WTC11 (cell line): ENCODE measurements at regions not wholly inside any gene's neighbourhood (a gene's known extent, or its start where the extent isn't known, plus 50 kb on each side); places are given as distances from the start of the nearest gene placed in this dataset.

Source experiments
- ATAC-seq: fragments of 200-7000 bp; cut with Tn5 transposase; 2 replicates; pipeline ENCODE4 v1.10.0; 2021; ENCODE audit warnings: mild to moderate bottlenecking, moderate library complexity
- CTCF ChIA-PET: fragments of 300-600 bp; sonication (Branson Sonifier 250); formaldehyde crosslinking; loops from one replicate; lab custom pipeline; 2021; ENCODE audit warnings: antibody characterized with exemption; lab: Charles Lee
- POLR2A ChIA-PET: fragments of 350-600 bp; sonication (Branson Sonifier 250); formaldehyde crosslinking; loops from one replicate; lab custom pipeline; 2021; ENCODE audit warnings: antibody characterized with exemption; lab: Charles Lee
- DNase-seq: peaks from one replicate; pipeline ENCODE4 v3.0.0; 2021; ENCODE audit warnings: low spot score
- H3K27ac Mint-ChIP-seq: 2 replicates; pipeline ENCODE4 v1.8.0; 2021; ENCODE audit warnings: mixed read lengths
- H3K27me3 Mint-ChIP-seq: 2 replicates; pipeline ENCODE4 v1.8.0; 2021; ENCODE audit warnings: low read depth, mild to moderate bottlenecking, moderate library complexity, mixed read lengths
- H3K36me3 Mint-ChIP-seq: 2 replicates; pipeline ENCODE4 v1.8.0; 2021; ENCODE audit warnings: mixed read lengths
- H3K4me1 Mint-ChIP-seq: 2 replicates; pipeline ENCODE4 v1.8.0; 2022; ENCODE audit warnings: mixed read lengths
- H3K4me3 Mint-ChIP-seq: 2 replicates; pipeline ENCODE4 v1.8.0; 2021; ENCODE audit warnings: mild to moderate bottlenecking, moderate library complexity, mixed read lengths
- H3K9me3 Mint-ChIP-seq: 2 replicates; pipeline ENCODE4 v1.8.0; 2021; ENCODE audit warnings: mixed read lengths
- CTCF ChIP-seq: fragments of 200-600 bp; IDR thresholded peaks from 2 replicates; pipeline ENCODE4 v1.8.0; 2022; ENCODE audit warnings: antibody characterized with exemption
- ELF4 ChIP-seq: sonication (generic); formaldehyde crosslinking; IDR thresholded peaks from 2 replicates; pipeline ENCODE4 v1.8.1; 2022; ENCODE audit warnings: low read depth, mild to moderate bottlenecking, moderate library complexity, missing genetic modification reagents
- EMX1 ChIP-seq: fragments of 250-450 bp; sonication (Bioruptor Pico); IDR thresholded peaks from 2 replicates; pipeline ENCODE4 v1.8.0; 2021; ENCODE audit warnings: mild to moderate bottlenecking
- RELA ChIP-seq: sonication (generic); formaldehyde crosslinking; IDR thresholded peaks from 2 replicates; pipeline ENCODE4 v1.8.1; 2022; ENCODE audit warnings: missing genetic modification reagents, mild to moderate bottlenecking, borderline replicate concordance
- SP1 ChIP-seq: sonication (generic); formaldehyde crosslinking; conservative IDR thresholded peaks from 2 replicates; pipeline ENCODE4 v1.8.1; 2022; ENCODE audit warnings: missing genetic modification reagents
- ZNF219 ChIP-seq: sonication (generic); formaldehyde crosslinking; IDR thresholded peaks from 2 replicates; pipeline ENCODE4 v1.8.0; 2023; ENCODE audit warnings: missing genetic modification reagents, mild to moderate bottlenecking, borderline replicate concordance
- ZNF263 ChIP-seq: sonication (generic); formaldehyde crosslinking; IDR thresholded peaks from 2 replicates; pipeline ENCODE4 v1.8.1; 2022; ENCODE audit warnings: low read depth, mild to moderate bottlenecking, moderate library complexity, missing genetic modification reagents
- TF ChIP-seq, protein P1 (sequence below): sonication (generic); formaldehyde crosslinking; IDR thresholded peaks from 2 replicates; pipeline ENCODE4 v1.8.1; 2023; ENCODE audit warnings: mild to moderate bottlenecking, missing genetic modification reagents
- TF ChIP-seq, protein P2 (sequence below): sonication (generic); formaldehyde crosslinking; IDR thresholded peaks from 2 replicates; pipeline ENCODE4 v1.8.1; 2022; ENCODE audit warnings: mild to moderate bottlenecking, missing genetic modification reagents, moderate library complexity, borderline replicate concordance
- TF ChIP-seq, protein P3 (sequence below): sonication (generic); formaldehyde crosslinking; IDR thresholded peaks from 2 replicates; pipeline ENCODE4 v1.8.0; 2023; ENCODE audit warnings: missing genetic modification reagents, mild to moderate bottlenecking, borderline replicate concordance

DNA sequence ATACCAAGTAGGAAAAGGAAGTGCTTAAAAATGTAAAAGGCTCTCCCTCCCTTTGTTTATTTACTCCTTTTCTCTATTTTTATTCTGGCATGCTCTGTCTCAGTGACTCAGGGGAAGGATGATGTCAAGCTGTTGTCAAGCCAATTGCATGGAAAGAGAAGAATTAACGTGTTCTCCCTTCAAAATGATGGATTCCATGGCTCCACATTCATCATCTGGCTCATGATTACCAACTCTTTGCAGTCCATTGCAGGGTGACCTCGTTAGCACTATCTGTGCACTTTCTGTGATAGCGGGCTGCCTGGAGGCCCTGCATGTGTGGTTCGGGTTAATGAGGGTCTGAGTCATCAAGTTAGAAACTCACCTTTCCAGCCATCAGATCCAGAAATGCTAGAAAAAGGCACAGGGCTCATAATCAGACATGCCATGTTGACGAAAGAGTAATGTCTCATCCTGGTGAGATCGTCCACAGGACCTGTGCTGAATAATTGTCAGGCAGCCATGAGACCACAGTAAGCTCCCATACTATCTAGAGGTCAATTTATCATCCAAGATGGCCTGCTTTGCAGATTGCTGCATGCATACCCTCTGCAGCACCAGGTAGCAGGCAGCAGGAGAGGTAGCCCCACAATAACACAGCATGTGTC, 79.2 kb upstream of the BTG1 start:
- no peaks in the 10 kb centered on the region for H3K36me3 Mint-ChIP-seq
- POLR2A ChIA-PET = no interaction called here
- no peak for DNase-seq
- no peak overlapping the region for H3K4me3 Mint-ChIP-seq
- ATAC-seq = peak; percentile 87
- H3K9me3 Mint-ChIP-seq = no peaks in the 10 kb centered on the region
- H3K4me1 Mint-ChIP-seq = peaks cover 29% of the 10 kb centered on the region
- H3K27ac Mint-ChIP-seq = peak overlapping the region; percentile 61
- CTCF ChIA-PET = no interaction called here
- H3K27me3 Mint-ChIP-seq = no peaks in the 10 kb centered on the region
- TF ChIP-seq RELA (CRISPR knock-in tag) (no peak), ELF4 (CRISPR knock-in tag) (no peak), SP1 (CRISPR knock-in tag) (no peak), ZNF263 (CRISPR knock-in tag) (no peak), CTCF (no peak), ZNF219 (CRISPR knock-in tag) (no peak), EMX1 (CRISPR knock-in tag) (no peak)
- TF ChIP-seq, protein P1, sequence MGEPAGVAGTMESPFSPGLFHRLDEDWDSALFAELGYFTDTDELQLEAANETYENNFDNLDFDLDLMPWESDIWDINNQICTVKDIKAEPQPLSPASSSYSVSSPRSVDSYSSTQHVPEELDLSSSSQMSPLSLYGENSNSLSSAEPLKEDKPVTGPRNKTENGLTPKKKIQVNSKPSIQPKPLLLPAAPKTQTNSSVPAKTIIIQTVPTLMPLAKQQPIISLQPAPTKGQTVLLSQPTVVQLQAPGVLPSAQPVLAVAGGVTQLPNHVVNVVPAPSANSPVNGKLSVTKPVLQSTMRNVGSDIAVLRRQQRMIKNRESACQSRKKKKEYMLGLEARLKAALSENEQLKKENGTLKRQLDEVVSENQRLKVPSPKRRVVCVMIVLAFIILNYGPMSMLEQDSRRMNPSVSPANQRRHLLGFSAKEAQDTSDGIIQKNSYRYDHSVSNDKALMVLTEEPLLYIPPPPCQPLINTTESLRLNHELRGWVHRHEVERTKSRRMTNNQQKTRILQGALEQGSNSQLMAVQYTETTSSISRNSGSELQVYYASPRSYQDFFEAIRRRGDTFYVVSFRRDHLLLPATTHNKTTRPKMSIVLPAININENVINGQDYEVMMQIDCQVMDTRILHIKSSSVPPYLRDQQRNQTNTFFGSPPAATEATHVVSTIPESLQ (CRISPR knock-in tag) = no peak
- TF ChIP-seq, protein P2, sequence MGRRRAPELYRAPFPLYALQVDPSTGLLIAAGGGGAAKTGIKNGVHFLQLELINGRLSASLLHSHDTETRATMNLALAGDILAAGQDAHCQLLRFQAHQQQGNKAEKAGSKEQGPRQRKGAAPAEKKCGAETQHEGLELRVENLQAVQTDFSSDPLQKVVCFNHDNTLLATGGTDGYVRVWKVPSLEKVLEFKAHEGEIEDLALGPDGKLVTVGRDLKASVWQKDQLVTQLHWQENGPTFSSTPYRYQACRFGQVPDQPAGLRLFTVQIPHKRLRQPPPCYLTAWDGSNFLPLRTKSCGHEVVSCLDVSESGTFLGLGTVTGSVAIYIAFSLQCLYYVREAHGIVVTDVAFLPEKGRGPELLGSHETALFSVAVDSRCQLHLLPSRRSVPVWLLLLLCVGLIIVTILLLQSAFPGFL (CRISPR knock-in tag) = no peak

GRCh38 chr12:92223481-92223880, 77.8 kb upstream of the BTG1 start:
- CTCF ChIA-PET = no interaction called here
- 0 out of 2 replicates have a peak, but pooled peaks cover 4% of the 10 kb centered on the region for H3K36me3 Mint-ChIP-seq

More at GRCh38 chr12:92223481-92223880, 77.8 kb upstream of the BTG1 start:
- H3K4me3 Mint-ChIP-seq = no peak overlapping the region
- DNase-seq = no peak
- TF ChIP-seq, protein P3, sequence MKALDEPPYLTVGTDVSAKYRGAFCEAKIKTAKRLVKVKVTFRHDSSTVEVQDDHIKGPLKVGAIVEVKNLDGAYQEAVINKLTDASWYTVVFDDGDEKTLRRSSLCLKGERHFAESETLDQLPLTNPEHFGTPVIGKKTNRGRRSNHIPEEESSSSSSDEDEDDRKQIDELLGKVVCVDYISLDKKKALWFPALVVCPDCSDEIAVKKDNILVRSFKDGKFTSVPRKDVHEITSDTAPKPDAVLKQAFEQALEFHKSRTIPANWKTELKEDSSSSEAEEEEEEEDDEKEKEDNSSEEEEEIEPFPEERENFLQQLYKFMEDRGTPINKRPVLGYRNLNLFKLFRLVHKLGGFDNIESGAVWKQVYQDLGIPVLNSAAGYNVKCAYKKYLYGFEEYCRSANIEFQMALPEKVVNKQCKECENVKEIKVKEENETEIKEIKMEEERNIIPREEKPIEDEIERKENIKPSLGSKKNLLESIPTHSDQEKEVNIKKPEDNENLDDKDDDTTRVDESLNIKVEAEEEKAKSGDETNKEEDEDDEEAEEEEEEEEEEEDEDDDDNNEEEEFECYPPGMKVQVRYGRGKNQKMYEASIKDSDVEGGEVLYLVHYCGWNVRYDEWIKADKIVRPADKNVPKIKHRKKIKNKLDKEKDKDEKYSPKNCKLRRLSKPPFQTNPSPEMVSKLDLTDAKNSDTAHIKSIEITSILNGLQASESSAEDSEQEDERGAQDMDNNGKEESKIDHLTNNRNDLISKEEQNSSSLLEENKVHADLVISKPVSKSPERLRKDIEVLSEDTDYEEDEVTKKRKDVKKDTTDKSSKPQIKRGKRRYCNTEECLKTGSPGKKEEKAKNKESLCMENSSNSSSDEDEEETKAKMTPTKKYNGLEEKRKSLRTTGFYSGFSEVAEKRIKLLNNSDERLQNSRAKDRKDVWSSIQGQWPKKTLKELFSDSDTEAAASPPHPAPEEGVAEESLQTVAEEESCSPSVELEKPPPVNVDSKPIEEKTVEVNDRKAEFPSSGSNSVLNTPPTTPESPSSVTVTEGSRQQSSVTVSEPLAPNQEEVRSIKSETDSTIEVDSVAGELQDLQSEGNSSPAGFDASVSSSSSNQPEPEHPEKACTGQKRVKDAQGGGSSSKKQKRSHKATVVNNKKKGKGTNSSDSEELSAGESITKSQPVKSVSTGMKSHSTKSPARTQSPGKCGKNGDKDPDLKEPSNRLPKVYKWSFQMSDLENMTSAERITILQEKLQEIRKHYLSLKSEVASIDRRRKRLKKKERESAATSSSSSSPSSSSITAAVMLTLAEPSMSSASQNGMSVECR = no peak
- TF ChIP-seq, all 79 proteins: peak for 0
- Mint-ChIP-seq H3K9me3 (peaks cover 6% of the 10 kb centered on the region), H3K27ac (no peak overlapping the region), H3K27me3 (no peaks in the 10 kb centered on the region), H3K4me1 (peaks cover 29% of the 10 kb centered on the region)
- ATAC-seq = no peak
- POLR2A ChIA-PET = no interaction called here
